IgD-negative memory B cell (primary cell): ENCODE measurements at regions not wholly inside any gene's neighbourhood (a gene's known extent, or its start where the extent isn't known, plus 50 kb on each side); places are given as distances from the start of the nearest gene placed in this dataset.
"Not testable (repeated sequence)": the region's sequence is repeated elsewhere in the genome, so short reads cannot be mapped to it uniquely, and the experiment has no call there.

Experiments used
- H3K27ac Mint-ChIP-seq, 3 donors: one replicate each; pipeline ENCODE4 v1.8.0; 2020 to 2022; ENCODE audit warnings: mild to moderate bottlenecking in 3 of 3, mixed read lengths in 3 of 3, moderate library complexity in 1 of 3
- H3K27me3 Mint-ChIP-seq: one replicate; pipeline ENCODE4 v1.8.0; 2021; ENCODE audit warnings: mixed read lengths
- H3K36me3 Mint-ChIP-seq: one replicate; pipeline ENCODE4 v1.8.0; 2020; ENCODE audit warnings: mild to moderate bottlenecking, mixed read lengths
- H3K4me1 Mint-ChIP-seq, 3 donors: one replicate each; pipeline ENCODE4 v1.8.0; 2020 to 2022; ENCODE audit warnings: mixed read lengths in 3 of 3, mild to moderate bottlenecking in 1 of 3
- H3K4me3 Mint-ChIP-seq, 4 donors: one replicate each; pipeline ENCODE4 v1.8.0; 2020 to 2022; ENCODE audit warnings: mild to moderate bottlenecking in 4 of 4, mixed read lengths in 4 of 4, moderate library complexity in 3 of 4
- H3K9me3 Mint-ChIP-seq, 3 donors: one replicate each; pipeline ENCODE4 v1.8.0; 2020 to 2021; ENCODE audit warnings: mixed read lengths in 3 of 3, mild to moderate bottlenecking in 1 of 3

DNA sequence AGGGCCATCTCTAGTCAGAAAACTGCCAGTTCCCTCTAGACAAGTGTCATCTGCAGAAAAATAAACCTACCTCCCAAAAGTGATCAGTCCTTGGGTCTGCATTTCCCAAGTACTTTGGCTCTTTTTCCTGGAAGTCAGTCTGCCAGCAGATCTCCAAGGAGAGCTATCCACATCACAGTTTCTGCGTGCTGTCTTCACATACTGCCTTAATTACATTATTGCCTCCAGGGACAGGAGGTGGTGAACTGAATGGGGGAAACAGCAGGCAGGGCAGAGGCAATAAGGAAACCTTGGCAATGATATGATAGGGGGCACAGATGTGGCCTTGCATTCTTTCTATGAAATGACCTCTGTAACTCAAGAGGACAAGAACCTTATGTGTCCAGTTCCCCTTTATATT is 105.9 kb upstream of the SIX2 start:
- H3K27ac Mint-ChIP-seq = no peak overlapping the region
- peaks cover 7% of the 10 kb centered on the region for H3K27me3 Mint-ChIP-seq
- H3K36me3 Mint-ChIP-seq = no peaks in the 10 kb centered on the region
- H3K4me1 Mint-ChIP-seq = no peaks in the 10 kb centered on the region
- H3K4me3 Mint-ChIP-seq = no peak overlapping the region
- no peaks in the 10 kb centered on the region for H3K9me3 Mint-ChIP-seq

- Mint-ChIP-seq H3K4me1 (no peaks in the 10 kb centered on the region), H3K27ac (no peak overlapping the region), H3K4me3 (no peak overlapping the region), H3K9me3 (no peaks in the 10 kb centered on the region), H3K27me3 (peaks cover 7% of the 10 kb centered on the region), H3K36me3 (no peaks in the 10 kb centered on the region)
Observed at GRCh38 chr2:45114221-45114955, 105.1 kb upstream of the SIX2 start.

DNA sequence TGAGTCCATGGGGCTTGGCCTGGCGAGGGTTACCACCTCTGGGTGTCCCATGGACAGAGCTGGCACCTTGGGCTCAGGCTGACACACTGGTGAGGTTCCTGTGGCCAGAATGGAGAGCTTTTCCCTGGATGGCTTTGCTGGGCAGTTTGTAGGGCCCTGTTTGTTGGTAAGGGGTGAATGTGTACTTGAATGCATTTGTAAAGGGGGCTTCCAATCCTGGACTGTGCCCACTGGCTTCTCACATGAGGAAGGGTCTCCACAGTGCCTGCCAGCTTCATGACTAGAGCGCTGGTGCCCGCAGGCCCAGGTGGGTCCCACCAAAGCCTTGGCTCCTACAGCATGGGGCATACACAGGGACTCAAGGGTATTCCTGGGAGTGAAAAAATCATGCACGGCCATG is 103.5 kb upstream of the SIX2 start:
- H3K9me3 Mint-ChIP-seq = no peaks in the 10 kb centered on the region
- no peaks in the 10 kb centered on the region for H3K4me1 Mint-ChIP-seq
- peak overlapping the region in 1 of 3 donors; percentile 13 for H3K27ac Mint-ChIP-seq
- H3K27me3 Mint-ChIP-seq = peaks cover 7% of the 10 kb centered on the region
- H3K36me3 Mint-ChIP-seq = no peaks in the 10 kb centered on the region
- H3K4me3 Mint-ChIP-seq = no peak overlapping the region

DNA sequence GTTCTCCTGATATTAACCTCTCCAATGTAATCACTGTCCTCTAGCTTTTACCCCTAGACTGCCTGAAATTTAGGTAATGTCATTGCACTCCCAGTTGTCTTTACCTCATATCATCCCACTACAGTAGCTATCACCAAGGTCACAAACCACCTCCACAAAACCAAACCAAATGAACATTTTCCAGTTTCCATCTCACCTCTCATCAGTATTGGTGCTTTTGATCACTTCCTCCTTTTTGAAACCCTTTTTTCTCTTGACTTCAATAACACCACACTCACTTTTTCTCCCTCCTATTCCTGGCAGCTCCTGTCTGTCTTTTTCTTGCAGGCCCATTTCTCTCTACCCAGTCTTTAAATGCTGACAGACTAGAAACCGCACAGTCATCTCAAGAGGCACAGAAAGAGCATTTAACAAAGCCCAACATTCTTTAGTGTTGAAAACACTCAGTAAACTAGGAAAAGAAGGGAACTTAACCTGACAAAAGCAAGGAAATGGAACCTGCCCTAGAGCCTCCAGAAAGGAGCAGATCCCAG is 95.9 kb upstream of the SIX2 start:
- Mint-ChIP-seq H3K9me3 (peaks cover 0 to 3% (median 2%) of the 10 kb centered on the region in 3 donors), H3K27me3 (peaks cover 2% of the 10 kb centered on the region), H3K4me1 (no peaks in the 10 kb centered on the region), H3K27ac (no peak overlapping the region), H3K4me3 (no peak overlapping the region), H3K36me3 (peaks cover 2% of the 10 kb centered on the region)

- Mint-ChIP-seq H3K36me3 (peaks cover 2% of the 10 kb centered on the region), H3K27me3 (peaks cover 2% of the 10 kb centered on the region), H3K4me1 (no peaks in the 10 kb centered on the region), H3K27ac (no peak overlapping the region), H3K9me3 (peaks cover 0 to 3% (median 3%) of the 10 kb centered on the region in 3 donors), H3K4me3 (no peak overlapping the region)
Observed at GRCh38 chr2:45104429-45104828, 95.2 kb upstream of the SIX2 start.

- Mint-ChIP-seq H3K27me3 (peaks cover 2% of the 10 kb centered on the region), H3K4me3 (no peak overlapping the region), H3K27ac (no peak overlapping the region), H3K9me3 (peaks cover 0 to 3% (median 3%) of the 10 kb centered on the region in 3 donors), H3K4me1 (no peaks in the 10 kb centered on the region), H3K36me3 (peaks cover 2% of the 10 kb centered on the region)
Observed at GRCh38 chr2:45103351-45104345, 94.4 kb upstream of the SIX2 start.

DNA sequence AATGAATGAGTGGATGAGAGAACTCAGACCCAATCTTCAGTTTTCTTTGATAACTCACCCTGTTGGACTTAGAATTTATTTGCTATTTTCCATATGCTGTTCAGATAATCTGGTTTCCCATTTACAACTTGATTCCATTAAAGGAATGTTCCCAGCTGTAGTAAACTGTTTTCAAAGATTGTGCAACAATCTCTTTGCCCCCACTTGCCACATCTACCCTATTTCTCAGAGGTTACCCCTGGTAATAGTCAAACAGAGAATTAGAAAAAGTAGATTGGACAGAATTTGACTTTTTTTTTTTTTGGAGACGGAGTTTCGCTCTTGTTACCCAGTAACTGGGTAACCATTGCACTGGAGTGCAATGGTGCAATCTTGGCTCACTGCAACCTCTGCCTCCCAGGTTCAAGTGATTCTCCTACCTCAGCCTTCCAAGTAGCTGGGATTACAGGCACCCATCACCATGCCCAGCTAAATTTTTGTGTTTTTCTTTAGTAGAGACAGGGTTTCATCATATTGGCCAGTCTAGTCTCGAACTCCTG is 93.4 kb upstream of the SIX2 start:
- H3K27ac Mint-ChIP-seq = no peak overlapping the region
- peaks cover 2% of the 10 kb centered on the region for H3K36me3 Mint-ChIP-seq
- H3K9me3 Mint-ChIP-seq = peaks cover 0 to 3% (median 3%) of the 10 kb centered on the region in 3 donors
- H3K4me3 Mint-ChIP-seq = no peak overlapping the region
- peaks cover 3% of the 10 kb centered on the region for H3K27me3 Mint-ChIP-seq
- no peaks in the 10 kb centered on the region for H3K4me1 Mint-ChIP-seq

DNA sequence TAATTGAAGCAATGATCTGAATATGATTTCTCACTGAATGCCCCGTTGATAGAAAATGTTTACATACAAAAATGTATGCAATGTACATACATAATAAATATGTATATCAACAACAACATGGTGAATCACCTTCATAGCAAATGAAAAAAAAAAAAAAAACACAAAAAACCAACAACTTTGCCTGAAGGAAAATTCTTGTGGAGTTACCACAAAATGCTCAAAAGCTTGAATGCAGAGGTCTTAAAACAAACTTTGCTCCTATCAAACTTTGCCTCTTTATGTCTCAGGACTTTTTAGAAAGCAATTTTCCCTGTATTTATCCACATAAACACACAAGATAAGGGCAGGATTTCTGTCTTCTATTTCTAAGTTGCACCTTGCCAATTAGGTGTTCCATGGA is 92.9 kb upstream of the SIX2 start:
- Mint-ChIP-seq H3K27ac (no peak overlapping the region), H3K4me3 (no peak overlapping the region), H3K4me1 (no peaks in the 10 kb centered on the region), H3K27me3 (peaks cover 4% of the 10 kb centered on the region), H3K36me3 (peaks cover 2% of the 10 kb centered on the region), H3K9me3 (peaks cover 0 to 2% (median 0%) of the 10 kb centered on the region in 3 donors)

GRCh38 chr2:45096996-45097395 is 87.7 kb upstream of the SIX2 start:
- peaks cover 0 to 2% (median 0%) of the 10 kb centered on the region in 3 donors for H3K9me3 Mint-ChIP-seq
- H3K4me1 Mint-ChIP-seq = no peaks in the 10 kb centered on the region
- no peak overlapping the region for H3K4me3 Mint-ChIP-seq
- peaks cover 10% of the 10 kb centered on the region for H3K27me3 Mint-ChIP-seq
- H3K36me3 Mint-ChIP-seq = peaks cover 2% of the 10 kb centered on the region
- no peak overlapping the region for H3K27ac Mint-ChIP-seq

- not testable (repeated sequence) for H3K4me3 Mint-ChIP-seq, H3K36me3 Mint-ChIP-seq, H3K9me3 Mint-ChIP-seq, H3K27ac Mint-ChIP-seq, H3K4me1 Mint-ChIP-seq
- peaks cover 10% of the 10 kb centered on the region for H3K27me3 Mint-ChIP-seq
Observed at GRCh38 chr2:45096038-45096437, 86.8 kb upstream of the SIX2 start.

- Mint-ChIP-seq H3K9me3 (peaks cover 0 to 3% (median 0%) of the 10 kb centered on the region in 3 donors), H3K27me3 (peaks cover 10% of the 10 kb centered on the region), H3K36me3 (no peaks in the 10 kb centered on the region), H3K4me1 (no peaks in the 10 kb centered on the region), H3K4me3 (no peak overlapping the region), H3K27ac (no peak overlapping the region)
Observed at GRCh38 chr2:45093663-45094062, 84.4 kb upstream of the SIX2 start.

GRCh38 chr2:45093181-45093580 is 83.9 kb upstream of the SIX2 start:
- Mint-ChIP-seq H3K36me3 (no peaks in the 10 kb centered on the region), H3K9me3 (peaks cover 0 to 3% (median 0%) of the 10 kb centered on the region in 3 donors), H3K27me3 (peaks cover 10% of the 10 kb centered on the region), H3K27ac (no peak overlapping the region), H3K4me1 (no peaks in the 10 kb centered on the region), H3K4me3 (no peak overlapping the region)

- Mint-ChIP-seq H3K4me1 (no peaks in the 10 kb centered on the region), H3K36me3 (peaks cover 1% of the 10 kb centered on the region), H3K9me3 (peaks cover 0 to 9% (median 0%) of the 10 kb centered on the region in 3 donors), H3K27ac (no peak overlapping the region), H3K4me3 (no peak overlapping the region), H3K27me3 (peaks cover 4% of the 10 kb centered on the region)
Observed at GRCh38 chr2:45089554-45090261, 80.5 kb upstream of the SIX2 start.

DNA sequence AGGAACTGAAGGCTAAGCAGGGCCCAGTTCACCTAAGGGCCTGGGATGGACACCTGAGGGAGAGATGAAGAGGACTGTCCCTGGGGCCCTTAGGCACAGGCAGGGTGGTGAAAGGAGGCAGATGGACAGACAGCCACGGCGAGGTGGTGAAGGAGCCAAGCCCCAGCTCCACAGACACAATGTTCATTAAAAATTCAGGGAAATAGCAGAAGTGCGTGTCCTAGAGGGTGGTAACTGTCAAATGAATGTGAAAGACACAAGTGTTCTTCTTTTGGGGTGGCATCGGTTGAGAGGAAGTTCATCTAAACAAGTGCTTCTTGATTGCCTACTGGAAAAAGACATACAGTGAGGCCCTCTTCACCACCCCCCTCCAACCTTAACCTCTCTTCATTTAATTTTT is 76.2 kb upstream of the SIX2 start:
- Mint-ChIP-seq H3K27me3 (peaks cover 3% of the 10 kb centered on the region), H3K4me1 (no peaks in the 10 kb centered on the region), H3K27ac (no peak overlapping the region), H3K4me3 (no peak overlapping the region), H3K9me3 (peaks cover 0 to 7% (median 2%) of the 10 kb centered on the region in 3 donors), H3K36me3 (peaks cover 1% of the 10 kb centered on the region)
